Testis (tissue), 2 donors: ENCODE measurements at regions not wholly inside any gene's neighbourhood (a gene's known extent, or its start where the extent isn't known, plus 50 kb on each side); places are given as distances from the start of the nearest gene placed in this dataset.

ENCODE experiments used
- DNase-seq: peaks from one replicate; pipeline ENCODE4 v3.0.0-alpha.2; 2019
- H3K27ac ChIP-seq, 2 donors: fragments of 200-600 bp; sonication (generic); one replicate each; pipeline ENCODE4 v1.5.1; 2019
- H3K27me3 ChIP-seq: fragments of 200-600 bp; sonication (generic); one replicate; pipeline ENCODE4 v1.5.1; 2019
- H3K36me3 ChIP-seq: fragments of 200-600 bp; sonication (generic); one replicate; pipeline ENCODE4 v1.5.1; 2017; ENCODE audit warnings: low read depth; ENCODE audit errors: missing control alignments
- H3K4me1 ChIP-seq: fragments of 200-600 bp; sonication (generic); one replicate; pipeline ENCODE4 v1.5.1; 2019
- H3K4me3 ChIP-seq, 2 donors: fragments of 200-600 bp; sonication (generic); one replicate each; pipeline ENCODE4 v1.5.1; 2017 to 2019
- H3K9me3 ChIP-seq: fragments of 200-600 bp; sonication (generic); one replicate; pipeline ENCODE4 v1.5.1; 2017
- POLR2A ChIP-seq: fragments of 450-650 bp; IDR thresholded peaks from one replicate; pipeline ENCODE4 v1.6.1; 2017; ENCODE audit warnings: antibody characterized with exemption, mild to moderate bottlenecking, moderate library complexity
- WGBS, 2 donors: methylation state at CpG; one replicate each; pipeline ENCODE4 v1.1.5; 2018; 5-methylcytosine and 5-hydroxymethylcytosine counted together
- intact Hi-C: fragments of 100-400 bp; cut with DNase I; formaldehyde crosslinking; loops from one replicate; pipeline ENCODE4 v1.15.1; 2023; ENCODE audit warnings: low total_unique reads
- TF ChIP-seq, protein P1 (sequence below), 3 experiments: fragments of 450-650 bp in 2 of 3; fragments of 200-600 bp in 1 of 3; sonication (generic) in 1 of 3; IDR thresholded peaks; one replicate each; pipeline ENCODE4 v1.5.1; 2016 to 2019; ENCODE audit warnings: antibody characterized with exemption in 3 of 3, mild to moderate bottlenecking in 2 of 3, moderate library complexity in 1 of 3

DNA sequence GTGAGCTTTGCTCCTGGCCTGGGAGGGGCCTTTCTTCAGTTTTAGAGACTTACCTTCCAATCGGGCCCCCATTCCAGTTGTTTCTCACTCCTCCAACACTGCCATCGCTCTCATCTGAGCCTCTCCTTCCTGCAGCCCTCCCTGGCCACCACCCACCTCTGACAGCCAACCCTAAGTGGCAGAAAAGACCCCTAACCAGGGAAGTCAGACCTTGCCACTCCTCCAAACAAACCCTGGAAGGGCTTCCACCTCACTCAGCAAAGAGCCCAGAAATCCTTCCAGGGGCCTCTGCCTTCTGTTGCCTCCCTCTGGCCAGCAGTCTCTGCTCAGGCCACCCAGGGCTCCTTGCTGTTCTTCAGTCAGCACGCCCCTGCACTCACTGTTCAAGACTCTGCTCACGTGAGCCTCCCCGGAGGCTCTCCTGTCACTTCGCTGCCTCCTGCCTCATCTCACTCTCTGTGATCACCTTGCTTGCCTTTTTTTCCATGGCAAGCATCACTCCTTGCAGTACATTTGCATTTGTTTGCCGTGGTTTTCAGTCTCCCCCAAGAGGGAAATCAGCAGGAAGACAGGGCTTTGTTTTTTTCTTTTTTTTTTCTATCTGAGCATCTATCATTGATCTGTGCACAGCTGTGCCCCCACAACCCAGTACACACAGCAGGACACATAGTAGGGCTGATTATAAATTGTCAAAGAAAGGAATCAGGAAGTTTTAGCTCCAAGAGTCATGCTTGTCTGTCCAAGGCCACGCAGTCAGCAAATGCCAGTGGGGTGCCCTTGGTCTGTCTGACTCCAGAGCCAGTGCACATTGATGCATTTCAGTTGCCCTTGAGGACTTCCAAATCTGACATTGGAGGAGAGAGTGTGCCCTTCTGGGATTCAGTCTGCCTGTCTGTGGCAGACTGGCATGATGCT is 83.9 kb downstream of the INHBB start:
- no peaks in the 10 kb centered on the region for H3K9me3 ChIP-seq
- H3K36me3 ChIP-seq, result no peaks in the 10 kb centered on the region
- DNase-seq, result peak; percentile 36
- no peaks in the 10 kb centered on the region for H3K4me1 ChIP-seq
- no peak for TF ChIP-seq POLR2A
- TF ChIP-seq, protein P1, sequence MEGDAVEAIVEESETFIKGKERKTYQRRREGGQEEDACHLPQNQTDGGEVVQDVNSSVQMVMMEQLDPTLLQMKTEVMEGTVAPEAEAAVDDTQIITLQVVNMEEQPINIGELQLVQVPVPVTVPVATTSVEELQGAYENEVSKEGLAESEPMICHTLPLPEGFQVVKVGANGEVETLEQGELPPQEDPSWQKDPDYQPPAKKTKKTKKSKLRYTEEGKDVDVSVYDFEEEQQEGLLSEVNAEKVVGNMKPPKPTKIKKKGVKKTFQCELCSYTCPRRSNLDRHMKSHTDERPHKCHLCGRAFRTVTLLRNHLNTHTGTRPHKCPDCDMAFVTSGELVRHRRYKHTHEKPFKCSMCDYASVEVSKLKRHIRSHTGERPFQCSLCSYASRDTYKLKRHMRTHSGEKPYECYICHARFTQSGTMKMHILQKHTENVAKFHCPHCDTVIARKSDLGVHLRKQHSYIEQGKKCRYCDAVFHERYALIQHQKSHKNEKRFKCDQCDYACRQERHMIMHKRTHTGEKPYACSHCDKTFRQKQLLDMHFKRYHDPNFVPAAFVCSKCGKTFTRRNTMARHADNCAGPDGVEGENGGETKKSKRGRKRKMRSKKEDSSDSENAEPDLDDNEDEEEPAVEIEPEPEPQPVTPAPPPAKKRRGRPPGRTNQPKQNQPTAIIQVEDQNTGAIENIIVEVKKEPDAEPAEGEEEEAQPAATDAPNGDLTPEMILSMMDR (IDR thresholded peaks at IDR 0.05), result no peak
- H3K4me3 ChIP-seq, result no peak overlapping the region
- H3K27me3 ChIP-seq, result no peaks in the 10 kb centered on the region
- intact Hi-C loops, result no loop called here
- WGBS, 2 donors, result 69 to 73% methylated on average over 8 of the region's 8 CpGs
- H3K27ac ChIP-seq, result no peak overlapping the region

DNA sequence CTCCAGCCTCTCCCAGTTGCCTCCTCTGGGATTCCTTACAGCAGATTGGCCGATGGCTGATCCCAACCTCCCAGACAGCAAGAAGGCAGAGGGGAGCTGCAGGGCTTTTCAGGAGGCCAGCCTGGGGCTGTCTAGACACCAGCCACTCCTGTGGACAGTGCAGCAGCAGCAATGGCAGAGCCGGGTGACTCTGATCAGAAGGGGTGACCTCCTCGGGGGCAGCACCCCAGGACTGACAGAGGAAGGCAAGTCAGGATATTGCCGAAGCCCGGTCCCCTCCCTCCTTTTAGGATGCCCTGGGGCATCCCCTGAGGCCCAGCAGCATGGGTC is 84.5 kb downstream of the INHBB start:
- no peaks in the 10 kb centered on the region for H3K27me3 ChIP-seq
- no peak overlapping the region for H3K4me3 ChIP-seq
- TF ChIP-seq, protein P1 (IDR thresholded peaks at IDR 0.05), result no peak
- TF ChIP-seq POLR2A, result no peak
- no peaks in the 10 kb centered on the region for H3K36me3 ChIP-seq
- H3K27ac ChIP-seq, result no peak overlapping the region
- H3K9me3 ChIP-seq, result no peaks in the 10 kb centered on the region
- H3K4me1 ChIP-seq, result no peaks in the 10 kb centered on the region
- DNase-seq, result no peak
- intact Hi-C loops, result no loop called here
- WGBS, 2 donors, result 89% methylated on average over 4 of the region's 5 CpGs; no CpG with 5 or more reads in 1 of the 2 donors

DNA sequence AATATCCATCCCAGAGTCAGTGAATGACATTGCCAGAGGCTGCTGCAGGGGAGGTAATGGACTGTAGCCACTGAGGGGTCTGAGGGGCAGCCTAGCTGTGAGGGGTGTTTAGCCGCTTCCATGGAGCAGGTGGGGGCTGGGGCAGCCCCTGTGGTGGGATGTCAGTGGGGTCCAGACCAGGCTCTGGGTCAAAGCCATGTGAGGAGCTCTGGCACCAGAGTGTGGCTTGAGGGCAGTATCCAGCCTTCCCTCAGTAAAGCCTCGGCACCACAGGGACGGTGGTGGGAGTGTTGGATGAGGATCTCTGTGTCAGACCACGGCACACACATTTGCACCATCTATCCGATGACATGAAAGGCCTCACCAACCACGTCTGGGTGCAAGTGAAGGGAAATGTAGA is 85.0 kb downstream of the INHBB start:
- 91 to 94% methylated on average over 5 to 6 of the region's 6 CpGs for WGBS, 2 donors
- TF ChIP-seq, protein P1 (IDR thresholded peaks at IDR 0.05), result no peak
- TF ChIP-seq POLR2A, result no peak
- Histone ChIP-seq H3K4me3 (no peak overlapping the region), H3K36me3 (no peaks in the 10 kb centered on the region), H3K27me3 (no peaks in the 10 kb centered on the region), H3K4me1 (no peaks in the 10 kb centered on the region), H3K9me3 (no peaks in the 10 kb centered on the region), H3K27ac (no peak overlapping the region)
- no peak for DNase-seq
- intact Hi-C loops, result no loop called here

DNA sequence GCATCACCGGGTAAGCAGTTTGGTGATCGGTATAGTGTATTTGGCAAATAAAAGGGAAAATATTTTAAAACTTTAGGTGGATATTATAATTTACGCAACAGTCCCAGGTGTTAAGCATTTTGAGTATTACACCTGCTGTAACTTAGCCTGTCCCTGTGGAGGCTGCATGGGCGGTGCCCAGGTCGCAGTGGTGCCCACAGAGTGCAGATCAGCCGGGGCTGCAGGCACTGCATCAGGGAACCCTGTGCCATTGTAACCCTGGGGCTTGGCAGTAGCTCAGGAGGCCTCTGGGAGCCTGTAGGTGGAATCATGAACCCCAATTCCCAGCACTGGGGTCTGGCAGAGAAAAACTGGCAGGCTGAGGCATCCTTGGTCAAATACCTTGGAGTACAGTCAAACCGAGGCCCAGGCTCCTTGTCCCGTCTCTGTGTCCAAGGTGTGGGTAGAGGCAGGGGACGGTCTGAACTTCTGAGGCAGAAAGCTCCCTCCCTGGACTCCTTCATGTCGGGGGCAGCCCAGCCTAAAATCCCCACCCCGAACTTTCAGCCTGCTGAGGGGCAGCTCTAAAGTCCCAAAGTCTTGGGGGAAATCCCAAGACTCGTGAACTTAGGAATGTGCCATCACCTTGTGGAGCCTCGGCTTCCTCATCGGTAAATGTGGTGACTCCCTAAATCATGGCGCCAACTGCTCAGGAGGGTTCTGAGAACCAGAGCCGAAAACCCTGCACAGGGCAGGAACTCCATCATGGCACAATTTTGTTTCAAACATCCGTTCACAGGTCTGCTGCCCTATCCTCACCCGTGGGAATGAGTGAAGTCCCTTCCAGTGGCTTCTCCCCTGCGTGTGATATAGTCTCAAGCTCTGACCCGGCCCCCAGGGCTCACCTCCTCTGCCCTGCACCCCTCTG is 85.7 kb downstream of the INHBB start:
- TF ChIP-seq, protein P1 (IDR thresholded peaks at IDR 0.05), result no peak
- Histone ChIP-seq H3K9me3 (no peaks in the 10 kb centered on the region), H3K27me3 (no peaks in the 10 kb centered on the region), H3K36me3 (no peaks in the 10 kb centered on the region), H3K27ac (no peak overlapping the region), H3K4me1 (no peaks in the 10 kb centered on the region), H3K4me3 (no peak overlapping the region)
- 94 to 95% methylated on average over 19 to 20 of the region's 20 CpGs for WGBS, 2 donors
- intact Hi-C loops, result no loop called here
- no peak for DNase-seq
